Mesenchymal stem cell (in vitro differentiated cells and primary cell): ENCODE measurements at regions not wholly inside any gene's neighbourhood (a gene's known extent, or its start where the extent isn't known, plus 50 kb on each side); places are given as distances from the start of the nearest gene placed in this dataset.

Source experiments
- DNase-seq: peaks from one replicate; pipeline ENCODE4 v3.0.0-alpha.2; 2013
- H2AFZ ChIP-seq: one replicate; pipeline ENCODE4 v1.6.1; 2013; ENCODE audit warnings: low read depth, mild to moderate bottlenecking, control low read depth, inconsistent platforms, low read length, moderate library complexity
- H2AK5ac ChIP-seq: 2 replicates; pipeline ENCODE4 v1.6.1; 2013; ENCODE audit warnings: low read length, moderate library complexity, mild to moderate bottlenecking, inconsistent platforms; ENCODE audit not compliant: severe bottlenecking
- H2BK120ac ChIP-seq: one replicate; pipeline ENCODE4 v1.6.1; 2013; ENCODE audit warnings: low read depth, mild to moderate bottlenecking, inconsistent platforms, low read length, moderate library complexity
- H2BK12ac ChIP-seq, 2 experiments: one replicate each; pipeline ENCODE4 v1.6.1; 2013; ENCODE audit warnings: inconsistent platforms in 2 of 2, low read length in 2 of 2, mild to moderate bottlenecking in 2 of 2, moderate library complexity in 2 of 2, control low read depth in 1 of 2
- H2BK15ac ChIP-seq: one replicate; pipeline ENCODE4 v1.6.1; 2013; ENCODE audit warnings: mild to moderate bottlenecking, low read depth, inconsistent platforms; ENCODE audit not compliant: poor library complexity, severe bottlenecking
- H2BK5ac ChIP-seq: 2 replicates; pipeline ENCODE4 v1.6.1; 2013; ENCODE audit warnings: low read depth, mild to moderate bottlenecking, low read length, control low read depth, inconsistent platforms; ENCODE audit not compliant: poor library complexity, severe bottlenecking
- H3K14ac ChIP-seq, 2 experiments: one replicate each; pipeline ENCODE4 v1.6.1; 2013; ENCODE audit warnings: inconsistent platforms in 2 of 2, low read length in 2 of 2, control low read depth in 1 of 2, mild to moderate bottlenecking in 1 of 2, moderate library complexity in 1 of 2
- H3K18ac ChIP-seq, 2 experiments: one replicate each; pipeline ENCODE4 v1.6.1; 2013; ENCODE audit warnings: inconsistent platforms in 2 of 2, low read length in 2 of 2, control low read depth in 1 of 2, low read depth in 1 of 2, mild to moderate bottlenecking in 1 of 2
- H3K23ac ChIP-seq, 2 experiments: one replicate each; pipeline ENCODE4 v1.6.1; 2013; ENCODE audit warnings: inconsistent platforms in 2 of 2, low read length in 2 of 2, mild to moderate bottlenecking in 2 of 2, moderate library complexity in 2 of 2, control low read depth in 1 of 2
- H3K27ac ChIP-seq: 2 replicates; pipeline ENCODE4 v1.5.1; 2013; ENCODE audit warnings: mild to moderate bottlenecking, moderate library complexity, low read length, control low read depth, inconsistent platforms; ENCODE audit not compliant: poor library complexity, severe bottlenecking
- H3K27me3 ChIP-seq, 2 experiments: 2 replicates each; pipeline versions ENCODE4 v1.6.1 to v1.7.0; 2013; ENCODE audit warnings: low read length in 2 of 2, mild to moderate bottlenecking in 2 of 2, moderate library complexity in 2 of 2, control low read depth in 1 of 2, inconsistent platforms in 1 of 2; ENCODE audit not compliant: control insufficient read depth in 1 of 2, insufficient read depth in 1 of 2
- H3K36me3 ChIP-seq, 2 experiments: 2 replicates each; pipeline versions ENCODE4 v1.6.1 to v1.7.0; 2013; ENCODE audit warnings: low read length in 2 of 2, control low read depth in 1 of 2, inconsistent platforms in 1 of 2, low read depth in 1 of 2, mild to moderate bottlenecking in 1 of 2; ENCODE audit not compliant: insufficient read depth in 2 of 2, control insufficient read depth in 1 of 2
- H3K4ac ChIP-seq, 2 experiments: one replicate each; pipeline ENCODE4 v1.6.1; 2013; ENCODE audit warnings: inconsistent platforms in 2 of 2, low read length in 2 of 2, mild to moderate bottlenecking in 2 of 2, moderate library complexity in 2 of 2, control low read depth in 1 of 2, low read depth in 1 of 2
- H3K4me1 ChIP-seq: 2 replicates; pipeline ENCODE4 v1.6.1; 2013; ENCODE audit warnings: low read depth, low read length, control low read depth; ENCODE audit not compliant: control insufficient read depth, insufficient read depth
- H3K4me2 ChIP-seq: 2 replicates; pipeline ENCODE4 v1.6.1; 2013; ENCODE audit warnings: low read length, mild to moderate bottlenecking, inconsistent platforms; ENCODE audit not compliant: poor library complexity, severe bottlenecking
- H3K4me3 ChIP-seq, 2 experiments: 2 replicates each; pipeline versions ENCODE4 v1.5.1 to v1.7.0; 2013; ENCODE audit warnings: low read length in 2 of 2, mild to moderate bottlenecking in 2 of 2, control low read depth in 1 of 2, low read depth in 1 of 2; ENCODE audit not compliant: insufficient read depth in 1 of 2
- H3K79me1 ChIP-seq: replicated peaks from 2 replicates; pipeline ENCODE4 v1.6.1; 2013; ENCODE audit warnings: mild to moderate bottlenecking, control low read depth, low read length, inconsistent platforms; ENCODE audit not compliant: poor library complexity, severe bottlenecking
- H3K9ac ChIP-seq: 2 replicates; pipeline ENCODE4 v1.7.0; 2013; ENCODE audit warnings: mild to moderate bottlenecking, low read length, moderate library complexity
- H3K9me3 ChIP-seq: 2 replicates; pipeline ENCODE4 v1.7.0; 2013; ENCODE audit warnings: mild to moderate bottlenecking, low read length; ENCODE audit not compliant: control insufficient read depth
- H4K8ac ChIP-seq: one replicate; pipeline ENCODE4 v1.6.1; 2013; ENCODE audit warnings: inconsistent platforms, mild to moderate bottlenecking, low read length, moderate library complexity
- H4K91ac ChIP-seq: one replicate; pipeline ENCODE4 v1.6.1; 2013; ENCODE audit warnings: mild to moderate bottlenecking, low read length, inconsistent platforms
- WGBS: methylation state at CpG from one replicate; pipeline ENCODE4 v1.1.7; 2013; ENCODE audit warnings: mixed read lengths; 5-methylcytosine and 5-hydroxymethylcytosine counted together

DNA sequence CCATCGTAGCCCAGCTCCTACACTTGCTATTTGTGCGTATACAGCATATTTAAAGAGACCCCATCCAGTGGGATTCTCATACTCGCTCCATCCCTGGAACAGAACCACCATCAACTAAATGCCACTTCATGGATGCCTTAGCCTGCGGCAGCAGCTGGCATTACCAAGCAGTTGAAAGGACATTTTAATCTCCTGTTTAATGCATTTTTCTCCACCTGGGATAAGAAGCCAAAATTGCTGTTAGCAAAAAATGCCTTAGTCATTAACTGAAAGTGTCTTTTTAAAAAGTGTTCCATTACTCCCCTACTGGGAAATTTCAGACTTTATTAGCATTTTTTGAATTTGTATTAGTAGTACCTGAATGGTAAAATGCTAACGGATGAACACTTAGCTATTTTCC is 662.6 kb upstream of the MEF2C start:
- no peak overlapping the region for H2BK5ac ChIP-seq
- no peak overlapping the region for H2AK5ac ChIP-seq
- WGBS: 96% methylated on average over 4 of the region's 5 CpGs

DNA sequence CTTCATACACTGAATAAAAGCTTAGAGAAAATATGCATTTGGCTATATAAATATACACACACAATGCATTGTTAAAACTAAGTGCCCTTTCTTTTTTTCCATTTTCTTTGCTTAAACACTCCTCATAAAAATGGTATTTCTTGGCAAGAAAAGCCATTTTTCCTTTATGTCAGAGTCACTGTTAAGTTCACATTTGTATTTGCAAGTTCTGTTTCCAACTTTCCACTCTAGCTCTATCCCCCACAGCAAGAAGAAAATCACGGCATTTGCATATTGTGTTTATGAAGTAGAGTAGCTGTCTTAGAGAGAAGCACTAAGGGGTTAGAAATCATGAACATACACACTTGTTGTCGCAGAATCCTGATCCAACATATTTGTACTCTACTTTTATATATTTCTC is 662.1 kb upstream of the MEF2C start:
- Histone ChIP-seq H3K23ac (no peak overlapping the region), H3K4ac (no peak overlapping the region), H3K79me1 (no peaks in the 10 kb centered on the region), H2BK12ac (no peak overlapping the region), H4K8ac (no peak overlapping the region), H3K4me1 (no peaks in the 10 kb centered on the region), H2BK5ac (no peak overlapping the region), H3K14ac (no peak overlapping the region), H2BK15ac (no peak overlapping the region), H3K36me3 (no peaks in the 10 kb centered on the region), H4K91ac (no peak overlapping the region), H2AFZ (no peak overlapping the region), H3K4me2 (no peak overlapping the region), H3K27ac (no peak overlapping the region), H3K9me3 (no peaks in the 10 kb centered on the region), H2BK120ac (no peak overlapping the region), H2AK5ac (no peak overlapping the region), H3K27me3 (no peaks in the 10 kb centered on the region), H3K18ac (no peak overlapping the region), H3K9ac (no peak overlapping the region), H3K4me3 (no peak overlapping the region)
- no peak for DNase-seq
- WGBS: 100% methylated on average over 1 of the region's 2 CpGs

More for the DNA sequence above, 662.6 kb upstream of the MEF2C start:
- Histone ChIP-seq H3K23ac (no peak overlapping the region), H3K79me1 (no peaks in the 10 kb centered on the region), H3K36me3 (no peaks in the 10 kb centered on the region), H2BK120ac (no peak overlapping the region), H3K27ac (no peak overlapping the region), H4K8ac (no peak overlapping the region), H3K18ac (no peak overlapping the region), H2BK15ac (no peak overlapping the region), H3K4me2 (no peak overlapping the region), H4K91ac (no peak overlapping the region), H3K4me1 (no peaks in the 10 kb centered on the region), H3K9me3 (no peaks in the 10 kb centered on the region), H2BK12ac (no peak overlapping the region), H2AFZ (no peak overlapping the region), H3K27me3 (no peaks in the 10 kb centered on the region), H3K14ac (no peak overlapping the region), H3K4ac (no peak overlapping the region), H3K4me3 (no peak overlapping the region), H3K9ac (no peak overlapping the region)
- DNase-seq: no peak

DNA sequence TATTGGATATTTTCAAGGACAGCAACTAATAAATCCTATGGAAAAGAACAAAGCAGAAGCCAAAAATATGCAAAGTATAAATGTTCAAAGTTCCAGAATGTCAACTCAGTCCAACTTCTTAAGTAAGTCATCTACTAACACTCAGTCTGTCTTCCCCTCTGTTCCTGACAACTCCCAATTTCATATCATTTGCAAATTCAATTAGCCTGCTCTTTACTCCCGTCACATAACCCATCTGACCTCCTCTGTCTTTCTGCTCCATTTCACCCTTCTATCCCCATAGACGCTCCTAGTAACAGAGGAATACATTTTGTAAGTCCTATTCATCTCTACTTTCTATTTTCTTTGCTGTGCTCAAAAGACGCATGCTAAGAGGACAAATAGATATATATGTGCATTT is 659.8 kb upstream of the MEF2C start:
- WGBS: 100% methylated on average over 2 of the region's 3 CpGs
- H2BK5ac ChIP-seq: no peak overlapping the region

DNA sequence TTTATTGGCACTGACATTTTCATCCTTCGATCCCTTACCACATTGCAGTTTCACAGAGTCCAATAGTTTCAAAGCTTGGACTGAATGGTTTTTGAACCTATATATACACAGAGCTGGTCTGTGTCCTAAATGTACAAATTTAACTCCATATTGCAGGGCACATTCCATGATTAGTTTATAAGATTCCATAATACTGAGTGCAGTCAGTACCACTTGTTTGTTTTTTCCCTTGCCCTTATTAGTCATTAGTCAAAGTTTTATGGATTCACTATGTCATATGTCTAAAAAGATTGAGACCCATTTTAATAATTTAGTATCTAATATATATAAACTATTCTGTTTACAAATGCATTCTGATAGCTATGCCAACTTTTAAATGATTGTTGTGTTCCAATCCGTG is 654.8 kb upstream of the MEF2C start:
- Histone ChIP-seq H3K4me3 (no peak overlapping the region), H2AFZ (no peak overlapping the region), H3K9me3 (no peaks in the 10 kb centered on the region), H3K23ac (no peak overlapping the region), H3K4me1 (no peaks in the 10 kb centered on the region), H3K36me3 (no peaks in the 10 kb centered on the region), H2BK5ac (no peak overlapping the region), H3K27ac (no peak overlapping the region), H3K18ac (no peak overlapping the region), H3K27me3 (no peaks in the 10 kb centered on the region), H3K79me1 (no peaks in the 10 kb centered on the region), H3K4ac (no peak overlapping the region), H3K14ac (no peak overlapping the region), H2BK120ac (no peak overlapping the region), H2BK12ac (no peak overlapping the region), H4K8ac (no peak overlapping the region), H4K91ac (no peak overlapping the region), H3K4me2 (no peak overlapping the region), H2AK5ac (no peak overlapping the region), H2BK15ac (no peak overlapping the region), H3K9ac (no peak overlapping the region)
- WGBS: no CpG with 5 or more reads among the region's 2 CpGs
- no peak for DNase-seq

More for the DNA sequence above, 659.8 kb upstream of the MEF2C start:
- Histone ChIP-seq H2BK15ac (no peak overlapping the region), H2AFZ (no peak overlapping the region), H4K91ac (no peak overlapping the region), H3K23ac (no peak overlapping the region), H3K36me3 (no peaks in the 10 kb centered on the region), H3K9me3 (no peaks in the 10 kb centered on the region), H2AK5ac (no peak overlapping the region), H3K18ac (no peak overlapping the region), H3K4me2 (no peak overlapping the region), H2BK12ac (no peak overlapping the region), H3K4ac (no peak overlapping the region), H3K4me1 (no peaks in the 10 kb centered on the region), H3K4me3 (no peak overlapping the region), H3K9ac (no peak overlapping the region), H2BK120ac (no peak overlapping the region), H3K14ac (no peak overlapping the region), H3K79me1 (no peaks in the 10 kb centered on the region), H3K27ac (no peak overlapping the region), H3K27me3 (no peaks in the 10 kb centered on the region), H4K8ac (no peak overlapping the region)
- no peak for DNase-seq
